PC-9 (cell line): ENCODE measurements at regions not wholly inside any gene's neighbourhood (a gene's known extent, or its start where the extent isn't known, plus 50 kb on each side); places are given as distances from the start of the nearest gene placed in this dataset.

ENCODE experiments used
- BruUV-seq: library from RNA; stranded (reverse); fragments of 400-500 nt; replicated peaks from 2 replicates; lab custom pipeline; 2021; lab: Mats Ljungman, UMichigan
- CTCF ChIA-PET: fragments of 300-600 bp; sonication (Branson Sonifier 250); formaldehyde crosslinking; loops from one replicate; lab custom pipeline; 2022; ENCODE audit warnings: antibody characterized with exemption; lab: Charles Lee
- POLR2A ChIA-PET: fragments of 300-600 bp; sonication (Branson Sonifier 250); formaldehyde crosslinking; loops from one replicate; lab custom pipeline; 2022; ENCODE audit warnings: antibody characterized with exemption; ENCODE audit not compliant: unreplicated experiment; lab: Charles Lee
- DNase-seq, 2 experiments: peaks; one replicate each; pipeline versions ENCODE4 v3.0.0 to v3.0.0-alpha.2; 2015 to 2022; ENCODE audit warnings: mixed read lengths in 1 of 2
- H2AFZ ChIP-seq: fragments of 200-600 bp; sonication (generic); 2 replicates; pipeline ENCODE4 v1.8.1; 2017; ENCODE audit warnings: antibody characterized with exemption
- H3F3A ChIP-seq: fragments of 200-600 bp; sonication (generic); 2 replicates; pipeline ENCODE4 v1.8.1; 2017; ENCODE audit warnings: antibody characterized with exemption, mild to moderate bottlenecking, low read depth; ENCODE audit not compliant: insufficient read depth
- H3K27ac ChIP-seq: fragments of 200-600 bp; sonication (generic); 2 replicates; pipeline ENCODE4 v1.6.1; 2016; ENCODE audit warnings: mixed run types
- H3K27me3 ChIP-seq: fragments of 200-600 bp; sonication (generic); 2 replicates; pipeline ENCODE4 v1.6.1; 2016; ENCODE audit warnings: low read depth, mixed run types; ENCODE audit not compliant: insufficient read depth
- H3K36me3 ChIP-seq: fragments of 200-600 bp; sonication (generic); 2 replicates; pipeline ENCODE4 v1.6.1; 2016; ENCODE audit warnings: low read depth, mixed run types
- H3K4me1 ChIP-seq: fragments of 200-600 bp; sonication (generic); replicated peaks from 2 replicates; pipeline ENCODE4 v1.6.1; 2016; ENCODE audit warnings: mixed run types; ENCODE audit not compliant: insufficient read depth
- H3K4me2 ChIP-seq: fragments of 200-600 bp; sonication (generic); 2 replicates; pipeline ENCODE4 v1.6.1; 2017; ENCODE audit warnings: mixed run types
- H3K4me3 ChIP-seq: fragments of 200-600 bp; sonication (generic); 2 replicates; pipeline ENCODE4 v1.6.1; 2016; ENCODE audit warnings: mixed run types
- H3K79me2 ChIP-seq: fragments of 200-600 bp; sonication (generic); 2 replicates; pipeline ENCODE4 v1.6.1; 2017; ENCODE audit warnings: low read depth, mixed run types
- H3K9me2 ChIP-seq: fragments of 200-600 bp; sonication (generic); 2 replicates; pipeline ENCODE4 v1.8.1; 2017; ENCODE audit warnings: mild to moderate bottlenecking; ENCODE audit not compliant: insufficient read depth
- H3K9me3 ChIP-seq: fragments of 200-600 bp; sonication (generic); 2 replicates; pipeline ENCODE4 v1.8.1; 2016; ENCODE audit warnings: low read depth; ENCODE audit not compliant: insufficient read depth
- H4K20me1 ChIP-seq: fragments of 200-600 bp; sonication (generic); 2 replicates; pipeline ENCODE4 v1.8.1; 2017; ENCODE audit not compliant: insufficient read depth
- EZH2 ChIP-seq: fragments of 200-600 bp; sonication (generic); IDR thresholded peaks from 2 replicates; pipeline ENCODE4 v1.8.0; 2017; ENCODE audit warnings: antibody characterized with exemption, low read depth
- intact Hi-C: fragments of 100-400 bp; cut with micrococcal nuclease; formaldehyde crosslinking; loops from one replicate; pipeline ENCODE4 v1.10.0; 2022; ENCODE audit not compliant: unreplicated experiment
- TF ChIP-seq, protein P1 (sequence below): fragments of 200-600 bp; sonication (generic); conservative IDR thresholded peaks from 2 replicates; pipeline ENCODE4 v1.6.1; 2017; ENCODE audit warnings: mixed run types, antibody characterized with exemption, mild to moderate bottlenecking, moderate library complexity

DNA sequence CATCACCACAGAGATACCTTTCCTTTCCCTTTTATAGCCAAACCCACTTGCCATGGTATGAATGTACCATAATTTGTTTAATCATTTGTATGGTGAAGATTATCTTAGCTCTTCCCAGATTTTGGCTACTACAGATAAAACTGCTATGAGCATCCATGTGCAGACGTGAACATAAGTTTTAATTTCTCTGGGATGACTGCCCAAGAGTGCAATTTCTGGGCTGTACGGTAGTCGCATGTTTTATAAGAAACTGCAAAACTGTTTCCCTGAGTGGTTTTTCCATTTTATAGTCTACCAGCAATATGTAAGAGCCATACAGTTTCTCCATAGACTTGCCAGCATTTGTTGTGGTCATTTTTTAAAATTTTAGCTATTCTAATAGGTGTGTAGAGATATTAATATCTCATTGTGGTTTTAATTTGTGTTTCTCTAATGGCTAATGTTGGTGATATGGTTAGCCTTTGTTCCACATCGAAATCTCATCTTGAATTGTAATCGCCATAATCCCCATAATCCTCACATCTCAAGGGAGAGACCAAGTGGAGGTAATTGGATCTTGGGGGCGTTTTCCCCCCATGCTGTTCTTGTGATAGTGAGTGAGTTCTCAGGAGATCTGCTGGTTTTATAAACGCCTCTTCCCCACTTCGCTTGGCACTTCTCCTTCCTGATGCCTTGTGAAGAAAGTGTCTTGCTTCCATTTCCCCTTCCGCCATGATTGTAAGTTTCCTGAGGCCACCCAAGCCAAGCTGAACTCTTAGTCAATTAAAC, 628.5 kb upstream of the KLHL29 start:
- Histone ChIP-seq H3K79me2 (no peaks in the 10 kb centered on the region), H3K36me3 (no peaks in the 10 kb centered on the region), H3K4me1 (no peaks in the 10 kb centered on the region), H2AFZ (no peak overlapping the region), H3K9me2 (no peaks in the 10 kb centered on the region), H3K9me3 (no peaks in the 10 kb centered on the region), H3K4me3 (no peak overlapping the region), H3K27ac (no peak overlapping the region), H4K20me1 (no peaks in the 10 kb centered on the region), H3K4me2 (no peak overlapping the region), H3K27me3 (no peaks in the 10 kb centered on the region), H3F3A (no peaks in the 10 kb centered on the region)
- intact Hi-C loops, result no loop called here
- BruUV-seq, result no TSS peak
- ChIA-PET POLR2A (no interaction called here), CTCF (no interaction called here)
- no peak for DNase-seq
- TF ChIP-seq EZH2, result no peak
- TF ChIP-seq, protein P1, sequence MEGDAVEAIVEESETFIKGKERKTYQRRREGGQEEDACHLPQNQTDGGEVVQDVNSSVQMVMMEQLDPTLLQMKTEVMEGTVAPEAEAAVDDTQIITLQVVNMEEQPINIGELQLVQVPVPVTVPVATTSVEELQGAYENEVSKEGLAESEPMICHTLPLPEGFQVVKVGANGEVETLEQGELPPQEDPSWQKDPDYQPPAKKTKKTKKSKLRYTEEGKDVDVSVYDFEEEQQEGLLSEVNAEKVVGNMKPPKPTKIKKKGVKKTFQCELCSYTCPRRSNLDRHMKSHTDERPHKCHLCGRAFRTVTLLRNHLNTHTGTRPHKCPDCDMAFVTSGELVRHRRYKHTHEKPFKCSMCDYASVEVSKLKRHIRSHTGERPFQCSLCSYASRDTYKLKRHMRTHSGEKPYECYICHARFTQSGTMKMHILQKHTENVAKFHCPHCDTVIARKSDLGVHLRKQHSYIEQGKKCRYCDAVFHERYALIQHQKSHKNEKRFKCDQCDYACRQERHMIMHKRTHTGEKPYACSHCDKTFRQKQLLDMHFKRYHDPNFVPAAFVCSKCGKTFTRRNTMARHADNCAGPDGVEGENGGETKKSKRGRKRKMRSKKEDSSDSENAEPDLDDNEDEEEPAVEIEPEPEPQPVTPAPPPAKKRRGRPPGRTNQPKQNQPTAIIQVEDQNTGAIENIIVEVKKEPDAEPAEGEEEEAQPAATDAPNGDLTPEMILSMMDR, result no peak

DNA sequence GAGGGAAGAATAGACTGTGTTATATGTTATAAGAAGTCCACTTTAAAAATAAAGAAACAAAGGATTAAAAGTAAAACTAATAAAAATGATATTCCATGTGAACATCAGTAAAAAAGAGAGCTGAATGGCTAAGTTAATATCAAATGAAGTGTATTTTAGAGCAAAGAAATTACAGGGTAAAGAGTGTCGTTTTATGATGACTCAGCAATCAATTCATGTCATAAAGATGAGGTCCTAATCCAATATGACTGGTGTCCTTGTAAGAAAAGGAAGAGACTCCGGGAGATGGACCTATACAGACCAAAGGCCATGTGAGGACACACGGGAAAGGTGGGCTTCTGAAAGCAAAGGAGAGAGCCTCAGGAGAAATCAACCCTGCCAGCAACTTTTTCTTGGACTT, 615.5 kb upstream of the KLHL29 start:
- Histone ChIP-seq H3K4me1 (no peaks in the 10 kb centered on the region), H2AFZ (no peak overlapping the region), H4K20me1 (no peaks in the 10 kb centered on the region), H3K79me2 (no peaks in the 10 kb centered on the region), H3K9me3 (no peaks in the 10 kb centered on the region), H3K27me3 (no peaks in the 10 kb centered on the region), H3K4me3 (no peak overlapping the region), H3K9me2 (no peaks in the 10 kb centered on the region), H3K27ac (no peak overlapping the region), H3K4me2 (no peak overlapping the region), H3F3A (no peaks in the 10 kb centered on the region), H3K36me3 (no peaks in the 10 kb centered on the region)
- ChIA-PET POLR2A (no interaction called here), CTCF (no interaction called here)
- DNase-seq, result no peak
- TF ChIP-seq, protein P1, result no peak
- TF ChIP-seq EZH2, result no peak
- no TSS peak for BruUV-seq
- intact Hi-C loops, result no loop called here

DNA sequence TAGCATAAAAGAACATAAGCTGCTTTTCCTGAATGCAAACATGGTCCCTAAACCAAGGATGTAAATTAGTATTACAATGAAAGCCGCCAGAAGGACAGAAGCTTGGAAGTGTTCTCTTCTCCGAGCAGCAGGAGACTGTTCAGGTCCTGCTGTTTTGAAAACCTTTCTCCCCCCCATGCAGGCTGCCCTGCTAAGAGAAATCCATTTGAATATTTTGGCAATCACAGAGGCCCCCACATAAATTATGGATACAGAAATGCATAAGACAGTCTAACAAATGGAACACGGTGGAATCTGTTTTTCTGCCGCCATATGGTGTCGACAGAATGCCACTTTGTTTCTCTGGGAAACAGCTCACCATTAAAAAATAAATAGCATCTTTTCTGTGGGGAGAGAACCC, 600.4 kb upstream of the KLHL29 start:
- H3K36me3 ChIP-seq, result no peaks in the 10 kb centered on the region
- H3F3A ChIP-seq, result no peaks in the 10 kb centered on the region
- peaks cover 5% of the 10 kb centered on the region; the same call in 1 of the 2 replicates for H3K27me3 ChIP-seq
- TF ChIP-seq, protein P1, result no peak
- TF ChIP-seq EZH2, result no peak
- DNase-seq, result no peak
- intact Hi-C loops, result no loop called here
- H3K79me2 ChIP-seq, result no peaks in the 10 kb centered on the region
- no peaks in the 10 kb centered on the region; the same call in 1 of the 2 replicates for H3K9me2 ChIP-seq
- H3K4me3 ChIP-seq, result no peak overlapping the region
- H4K20me1 ChIP-seq, result no peaks in the 10 kb centered on the region
- H2AFZ ChIP-seq, result no peak overlapping the region
- no peaks in the 10 kb centered on the region for H3K9me3 ChIP-seq
- no TSS peak for BruUV-seq
- H3K27ac ChIP-seq, result no peak overlapping the region
- H3K4me1 ChIP-seq, result no peaks in the 10 kb centered on the region
- ChIA-PET POLR2A (no interaction called here), CTCF (no interaction called here)
- H3K4me2 ChIP-seq, result no peak overlapping the region
